ENCODE measurements at regions not wholly inside any gene's neighbourhood (a gene's known extent, or its start where the extent isn't known, plus 50 kb on each side); places are given as distances from the start of the nearest gene placed in this dataset.

GRCh38 chr9:109549386-109549785, 51.3 kb upstream of the PTPN3 start:
- intact Hi-C loops (cut with DNase I, micrococcal nuclease): no loop called here
- Mint-ChIP-seq H3K27ac (no peak overlapping the region), H3K36me3 (ENCODE audit: low read depth) (no peaks in the 10 kb centered on the region), H3K27me3 (peaks cover 23% of the 10 kb centered on the region), H3K9me3 (peaks cover 5% of the 10 kb centered on the region), H3K4me1 (ENCODE audit: low read depth) (no peaks in the 10 kb centered on the region), H3K4me3 (no peak overlapping the region)
- H3K27ac ChIP-seq (ENCODE audit: low read depth in 1 of 2, low read length in 2 of 2): no peak overlapping the region
- TF ChIP-seq CTCF (IDR thresholded peaks at IDR 0.05): no peak
- peaks cover 0 to 3% of the 10 kb centered on the region in 2 experiments for H3K27me3 ChIP-seq (ENCODE audit: control insufficient read depth in 1 of 2, insufficient read depth in 2 of 2, low read length in 2 of 2)
- ChIA-PET POLR2A (no interaction called here), CTCF (no interaction called here)
- H3K4me1 ChIP-seq (ENCODE audit: insufficient read depth, low read length): no peaks in the 10 kb centered on the region
- H3K9me3 ChIP-seq (ENCODE audit: control insufficient read depth in 1 of 2, insufficient read depth in 1 of 2, low read length in 2 of 2): peaks cover 8 to 10% of the 10 kb centered on the region in 2 experiments
- no peaks in the 10 kb centered on the region for H3K36me3 ChIP-seq (ENCODE audit: insufficient read depth, low read length)
- no peak for ATAC-seq (ENCODE audit: poor library complexity)
- no peak overlapping the region for H3K4me3 ChIP-seq (ENCODE audit: low read length)
- no peak for DNase-seq

- intact Hi-C loops (cut with DNase I, micrococcal nuclease): no loop called here
- peaks cover 5% of the 10 kb centered on the region for H3K9me3 Mint-ChIP-seq
- Histone ChIP-seq H3K9me3 (ENCODE audit: control insufficient read depth in 1 of 2, insufficient read depth in 1 of 2, low read length in 2 of 2) (peaks cover 0 to 7% of the 10 kb centered on the region in 2 experiments), H3K27me3 (ENCODE audit: control insufficient read depth in 1 of 2, insufficient read depth in 2 of 2, low read length in 2 of 2) (peaks cover 3% of the 10 kb centered on the region in 2 experiments), H3K36me3 (ENCODE audit: insufficient read depth, low read length) (no peaks in the 10 kb centered on the region), H3K27ac (ENCODE audit: low read depth in 1 of 2, low read length in 2 of 2) (no peak overlapping the region), H3K4me3 (ENCODE audit: low read length) (no peak overlapping the region), H3K4me1 (ENCODE audit: insufficient read depth, low read length) (no peaks in the 10 kb centered on the region)
- peaks cover 23% of the 10 kb centered on the region for H3K27me3 Mint-ChIP-seq
- H3K4me3 Mint-ChIP-seq: no peak overlapping the region
- ChIA-PET CTCF (no interaction called here), POLR2A (no interaction called here)
- no peaks in the 10 kb centered on the region for H3K4me1 Mint-ChIP-seq (ENCODE audit: low read depth)
- no peak for TF ChIP-seq CTCF (IDR thresholded peaks at IDR 0.05)
- H3K36me3 Mint-ChIP-seq (ENCODE audit: low read depth): no peaks in the 10 kb centered on the region
- ATAC-seq (ENCODE audit: poor library complexity): no peak
- H3K27ac Mint-ChIP-seq: no peak overlapping the region
- no peak for DNase-seq
Measured at GRCh38 chr9:109551651-109552050, 53.5 kb upstream of the PTPN3 start.

GRCh38 chr9:109555215-109555614, 57.1 kb upstream of the PTPN3 start:
- no peak for TF ChIP-seq CTCF (IDR thresholded peaks at IDR 0.05)
- peaks cover 23% of the 10 kb centered on the region for H3K27me3 Mint-ChIP-seq
- Histone ChIP-seq H3K36me3 (ENCODE audit: insufficient read depth, low read length) (no peaks in the 10 kb centered on the region), H3K27me3 (ENCODE audit: control insufficient read depth in 1 of 2, insufficient read depth in 2 of 2, low read length in 2 of 2) (peaks cover 3 to 8% of the 10 kb centered on the region in 2 experiments), H3K4me3 (ENCODE audit: low read length) (no peak overlapping the region), H3K4me1 (ENCODE audit: insufficient read depth, low read length) (no peaks in the 10 kb centered on the region), H3K27ac (ENCODE audit: low read depth in 1 of 2, low read length in 2 of 2) (no peak overlapping the region), H3K9me3 (ENCODE audit: control insufficient read depth in 1 of 2, insufficient read depth in 1 of 2, low read length in 2 of 2) (no peaks in the 10 kb centered on the region)
- intact Hi-C loops (cut with DNase I, micrococcal nuclease): no loop called here
- ChIA-PET POLR2A (no interaction called here), CTCF (no interaction called here)
- ATAC-seq (ENCODE audit: poor library complexity): no peak
- no peaks in the 10 kb centered on the region for H3K4me1 Mint-ChIP-seq (ENCODE audit: low read depth)
- H3K9me3 Mint-ChIP-seq: peaks cover 2% of the 10 kb centered on the region
- no peak for DNase-seq
- no peaks in the 10 kb centered on the region for H3K36me3 Mint-ChIP-seq (ENCODE audit: low read depth)
- H3K4me3 Mint-ChIP-seq: no peak overlapping the region
- H3K27ac Mint-ChIP-seq: no peak overlapping the region
